NCI-H460 (cell line): ENCODE measurements at regions not wholly inside any gene's neighbourhood (a gene's known extent, or its start where the extent isn't known, plus 50 kb on each side); places are given as distances from the start of the nearest gene placed in this dataset.
"Not testable (repeated sequence)": the region's sequence is repeated elsewhere in the genome, so short reads cannot be mapped to it uniquely, and the experiment has no call there.

Source experiments
- DNase-seq: peaks from one replicate; pipeline ENCODE4 v3.0.0-alpha.2; 2016; ENCODE audit warnings: low read depth; ENCODE audit errors: extremely low read depth

DNA sequence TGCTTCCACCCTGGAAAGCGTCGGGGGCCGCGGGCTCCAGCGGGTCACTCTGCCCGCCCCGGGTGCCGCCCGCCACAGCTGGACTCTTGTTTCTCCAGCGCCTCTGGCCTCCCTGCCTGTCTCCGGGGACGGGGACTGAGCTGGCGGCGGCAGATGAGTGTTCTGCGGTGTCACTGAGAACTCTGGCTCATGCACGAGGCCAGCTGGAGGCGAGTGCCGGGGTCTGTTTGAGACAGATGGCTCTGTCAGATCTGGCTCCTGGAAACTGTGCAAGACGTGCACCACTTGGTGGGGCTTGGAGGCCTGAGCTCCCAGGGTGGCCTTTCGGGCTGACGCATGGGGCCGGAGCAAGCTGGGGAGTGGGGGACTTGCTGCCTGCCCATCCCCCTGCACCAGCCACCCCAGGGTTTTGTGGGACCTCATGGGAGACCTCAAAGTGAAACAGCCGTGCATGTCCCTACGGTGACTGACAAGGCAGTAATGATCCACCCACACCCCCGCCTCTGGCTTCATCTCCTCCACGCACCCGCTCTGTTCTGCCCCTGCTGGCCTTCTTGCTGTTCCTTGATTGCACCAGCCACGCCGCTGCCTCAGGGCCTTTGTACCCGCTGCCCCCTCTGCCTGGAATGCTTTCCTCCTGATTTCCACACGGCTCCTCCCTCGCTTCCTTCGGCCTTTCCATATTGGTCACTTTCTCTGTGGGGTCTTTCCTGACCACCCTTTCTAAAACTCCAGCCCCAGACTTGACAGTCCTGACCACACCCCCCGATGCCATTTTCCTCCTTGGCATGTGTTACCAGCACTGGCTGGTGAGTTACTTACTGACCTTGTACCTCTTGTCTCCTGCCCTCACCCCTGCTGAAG is 174.9 kb upstream of the CIBAR2 start:
- DNase-seq: no peak

DNA sequence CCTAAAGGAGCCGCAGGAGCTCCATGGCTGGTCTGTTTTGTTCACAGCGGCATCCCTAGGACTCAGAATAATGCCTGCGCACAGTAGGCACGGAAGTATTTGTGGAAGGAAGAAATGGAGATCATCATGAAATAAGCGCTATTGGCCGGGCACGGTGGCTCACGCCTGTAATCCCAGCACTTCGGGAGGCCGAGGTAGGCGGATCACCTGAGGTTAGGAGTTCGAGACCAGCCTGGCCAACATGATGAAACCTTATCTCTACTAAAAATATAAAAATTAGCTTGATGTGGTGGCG is 175.5 kb upstream of the CIBAR2 start:
- not testable (repeated sequence) for DNase-seq

DNA sequence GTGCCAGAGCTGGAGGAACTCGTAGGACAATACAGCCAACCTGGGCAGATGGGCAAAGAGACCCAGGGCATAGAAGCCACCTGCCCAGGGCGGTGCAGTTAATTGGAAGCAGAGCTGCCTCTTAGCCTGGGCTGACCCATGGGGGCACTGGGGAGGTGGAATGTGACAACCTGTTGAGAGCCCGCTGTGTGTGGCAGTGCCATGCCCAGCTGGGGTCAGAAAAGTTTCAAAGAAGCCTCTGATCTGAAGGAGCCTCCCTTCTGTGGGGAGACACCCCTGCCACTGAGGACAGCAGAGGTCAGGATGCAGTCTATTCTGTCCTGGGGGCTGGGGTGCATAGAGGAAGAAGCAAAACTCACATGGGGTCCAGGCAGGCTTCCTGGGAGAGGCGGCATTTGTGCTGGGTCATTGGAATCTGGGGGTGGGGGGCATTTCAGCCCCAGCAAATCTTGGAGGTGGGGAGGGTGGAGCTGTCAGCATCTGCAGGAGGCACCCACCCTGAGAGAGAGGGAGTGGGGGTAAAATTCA is 176.1 kb upstream of the CIBAR2 start:
- no peak for DNase-seq

DNA sequence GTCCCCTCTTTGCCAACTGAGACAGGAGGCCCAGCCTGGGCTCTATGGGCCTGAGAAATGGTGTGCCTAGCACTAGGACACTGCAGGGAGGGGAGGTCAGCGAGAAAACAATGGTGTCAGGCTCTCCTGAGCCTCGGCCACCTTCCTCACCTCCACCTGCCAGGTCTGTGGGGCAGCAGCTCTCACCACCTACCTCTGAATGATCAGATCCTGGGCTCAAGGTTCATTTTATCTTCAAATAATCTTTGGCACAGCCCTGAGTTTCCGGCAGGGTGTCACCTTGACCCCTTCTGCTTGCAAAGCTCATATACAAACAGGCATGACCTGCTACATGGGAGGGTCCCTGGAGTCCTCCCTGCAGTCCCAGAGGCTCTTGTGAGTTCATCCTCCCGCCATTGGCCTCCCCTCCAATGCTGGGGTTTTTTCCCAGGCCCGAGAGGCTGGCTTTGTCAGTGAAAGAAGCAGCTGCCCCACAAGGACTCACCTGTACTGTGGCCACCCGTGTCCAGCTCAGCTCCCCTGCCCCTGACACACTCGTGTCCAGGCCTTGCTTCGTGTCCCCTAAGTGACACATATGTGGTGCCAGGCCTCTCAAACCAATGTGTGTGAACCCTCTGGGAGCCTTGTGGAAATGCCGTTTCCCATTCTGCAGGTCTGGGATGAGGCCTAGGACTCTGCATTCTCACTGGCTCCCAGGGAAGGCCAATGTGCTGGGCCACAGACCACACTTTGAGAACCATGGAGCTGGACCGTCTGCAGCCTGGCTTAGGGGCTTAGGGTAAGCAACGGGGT is 176.8 kb upstream of the CIBAR2 start:
- no peak for DNase-seq

DNA sequence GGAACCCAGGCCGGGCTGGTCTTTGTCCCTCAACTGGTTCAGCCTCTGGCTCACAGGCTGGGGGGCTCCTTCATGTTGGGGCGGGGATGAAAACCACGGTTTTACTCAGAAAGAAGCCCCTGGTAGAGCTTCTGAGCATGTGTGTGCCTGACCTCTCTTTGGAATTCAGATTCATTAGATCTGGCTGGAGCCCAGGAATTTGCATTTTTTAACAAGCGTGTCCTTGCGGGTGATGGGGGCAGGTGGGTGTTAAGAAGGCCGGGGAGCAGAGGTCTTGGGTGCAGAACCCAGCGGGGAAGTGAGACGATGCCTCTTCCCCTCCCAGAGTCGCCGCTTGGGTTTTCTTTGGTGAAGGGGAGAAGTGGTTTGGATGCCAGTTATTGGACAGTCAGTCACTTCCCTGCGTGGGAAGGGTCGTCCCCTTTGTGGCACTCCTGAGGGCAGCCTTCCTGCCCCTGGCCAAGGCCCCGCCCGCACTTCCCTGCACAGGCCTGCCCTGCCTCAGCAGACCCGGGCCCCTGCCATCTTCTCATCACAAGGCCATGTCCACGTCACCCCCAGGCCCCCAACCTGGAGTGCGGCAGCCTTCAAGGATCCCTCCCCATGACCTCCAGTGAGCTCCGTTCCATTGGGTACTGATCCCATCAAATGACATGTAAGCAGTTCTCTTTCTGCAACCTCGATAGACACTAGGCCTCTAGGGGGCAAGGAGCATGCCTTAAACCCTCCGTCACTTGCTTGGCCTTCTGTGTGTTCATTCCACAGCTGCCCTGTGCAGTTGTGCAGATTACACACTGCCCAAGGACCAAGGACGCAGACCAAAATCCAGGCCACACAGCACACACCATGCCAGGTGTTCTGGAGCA is 177.7 kb upstream of the CIBAR2 start:
- no peak for DNase-seq

DNA sequence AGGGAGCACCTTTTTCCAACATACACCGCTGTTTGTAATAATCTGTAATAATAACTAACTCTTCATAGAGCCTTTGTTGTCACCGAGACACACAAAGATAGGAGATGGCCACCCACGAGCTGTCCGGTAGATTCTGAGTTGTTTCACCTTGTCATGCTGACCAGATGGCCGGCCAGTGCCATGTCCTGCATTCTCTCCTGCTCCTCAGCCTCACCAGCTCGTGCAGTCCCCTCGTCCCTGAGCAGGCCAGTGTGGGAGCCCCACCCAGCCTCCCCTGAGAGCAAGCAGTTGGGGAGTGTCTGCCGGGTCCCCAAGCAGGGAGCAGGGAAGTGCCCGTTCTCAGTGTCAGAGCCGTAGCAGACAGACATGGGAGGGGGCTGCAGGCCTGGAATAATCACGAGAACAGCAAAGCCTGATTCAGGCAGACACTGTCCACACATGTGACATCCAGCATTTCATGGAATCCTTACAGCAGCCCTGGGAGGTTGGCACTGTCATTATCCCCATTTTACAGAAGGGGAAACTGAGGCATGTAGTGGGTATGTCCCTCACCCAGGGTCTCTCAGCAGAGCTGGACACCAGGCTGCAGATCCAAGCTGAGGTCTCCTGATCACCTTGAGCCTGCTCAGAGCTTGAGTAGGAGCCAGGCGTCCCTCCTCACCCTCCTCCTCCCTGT is 178.5 kb upstream of the CIBAR2 start:
- DNase-seq: no peak

DNA sequence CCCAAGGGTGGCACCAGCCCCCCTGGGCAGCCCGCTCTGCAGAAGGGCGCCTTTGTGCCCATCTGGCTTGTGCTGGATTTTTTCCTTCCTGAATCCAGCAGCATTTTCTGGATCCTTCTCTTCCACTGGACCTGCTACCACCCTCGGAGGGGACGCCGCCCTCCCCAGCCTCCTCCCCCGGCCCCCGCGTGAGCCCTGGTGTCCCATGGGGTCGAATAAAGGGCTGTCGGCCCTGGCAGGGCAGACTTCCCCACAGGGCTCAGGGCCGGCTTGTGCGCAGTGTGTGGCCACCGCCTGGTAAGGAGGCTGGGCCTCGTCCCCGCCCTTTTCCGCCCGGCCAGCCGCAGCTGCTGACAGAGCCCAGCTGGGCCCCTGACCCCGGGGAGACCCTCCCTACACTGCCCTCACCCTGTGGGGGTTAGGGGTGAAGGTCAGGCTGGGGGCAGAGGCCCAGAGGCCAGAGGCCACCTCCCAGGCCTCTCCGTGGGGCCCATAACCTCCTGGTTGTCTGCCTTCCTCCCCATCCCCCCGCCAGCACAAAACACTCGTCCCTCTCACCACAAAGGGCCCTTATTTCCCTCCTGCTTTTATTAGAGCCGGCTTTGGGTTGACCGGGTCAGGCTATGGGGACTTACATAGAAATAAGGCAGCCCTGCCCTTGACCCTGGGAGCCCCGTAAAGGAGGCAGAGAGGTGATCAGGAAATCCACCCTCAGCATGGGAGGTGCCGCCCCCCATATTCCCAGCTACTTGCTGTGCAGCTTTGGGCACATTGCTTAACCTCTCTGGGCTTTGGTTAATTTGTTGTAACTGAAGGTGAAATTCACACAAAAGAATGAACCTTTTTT is 179.3 kb upstream of the CIBAR2 start:
- DNase-seq: no peak

DNA sequence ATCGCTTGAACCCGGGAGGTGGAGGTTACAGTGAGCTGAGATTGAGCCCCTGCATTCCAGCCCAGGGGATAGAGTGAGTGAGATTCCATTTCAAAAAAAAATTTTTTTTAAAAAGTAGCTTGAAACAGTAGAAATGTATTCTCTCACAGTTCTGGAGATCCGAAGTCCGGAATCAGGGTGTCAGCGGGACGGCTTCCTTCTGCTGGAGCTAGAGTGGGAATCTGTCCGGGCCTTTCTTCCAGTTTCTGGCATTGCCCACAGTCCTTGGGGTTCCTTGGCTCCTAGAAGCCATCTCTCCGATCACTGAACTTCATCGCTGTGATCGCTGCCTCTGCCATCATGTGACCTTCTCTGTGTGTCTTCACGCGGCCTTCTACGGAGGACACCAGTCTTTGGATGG is 181.2 kb upstream of the CIBAR2 start:
- DNase-seq: no peak

DNA sequence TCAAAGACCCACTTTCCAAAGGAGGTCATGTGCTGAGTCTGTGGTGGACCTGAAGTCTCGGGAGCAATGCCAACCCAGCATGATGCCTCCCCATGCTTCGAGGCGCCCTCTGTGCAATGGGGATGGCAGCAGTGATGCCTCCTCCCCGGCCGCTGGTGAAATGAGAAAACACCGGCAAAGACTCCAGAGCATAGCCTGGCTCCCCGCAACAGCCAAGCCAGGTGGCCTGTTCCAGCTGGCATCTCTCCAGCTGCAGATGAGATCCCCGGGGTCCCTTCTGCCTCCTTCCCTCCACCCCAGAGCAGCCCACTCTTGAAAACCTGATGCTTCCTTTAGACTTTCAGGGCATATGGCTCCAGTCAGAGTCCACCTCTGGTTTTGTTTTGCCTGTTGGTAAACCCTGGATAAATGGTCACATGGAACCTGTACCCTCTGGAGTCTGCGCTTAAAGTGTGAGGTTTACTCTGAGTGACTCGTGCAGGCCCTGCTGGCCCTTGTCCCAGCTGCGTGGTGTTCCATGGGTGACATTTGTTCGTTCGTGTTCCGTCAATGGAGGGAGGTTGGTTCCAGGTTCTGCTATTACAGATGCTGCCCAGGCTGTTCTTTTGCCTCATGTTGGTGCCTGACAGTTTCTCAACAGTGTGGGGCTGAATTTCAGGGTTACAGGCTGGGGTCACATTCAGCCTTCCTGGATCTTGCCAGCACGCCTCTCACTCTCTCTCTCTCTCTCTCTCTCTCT is 181.8 kb upstream of the CIBAR2 start:
- no peak for DNase-seq

DNA sequence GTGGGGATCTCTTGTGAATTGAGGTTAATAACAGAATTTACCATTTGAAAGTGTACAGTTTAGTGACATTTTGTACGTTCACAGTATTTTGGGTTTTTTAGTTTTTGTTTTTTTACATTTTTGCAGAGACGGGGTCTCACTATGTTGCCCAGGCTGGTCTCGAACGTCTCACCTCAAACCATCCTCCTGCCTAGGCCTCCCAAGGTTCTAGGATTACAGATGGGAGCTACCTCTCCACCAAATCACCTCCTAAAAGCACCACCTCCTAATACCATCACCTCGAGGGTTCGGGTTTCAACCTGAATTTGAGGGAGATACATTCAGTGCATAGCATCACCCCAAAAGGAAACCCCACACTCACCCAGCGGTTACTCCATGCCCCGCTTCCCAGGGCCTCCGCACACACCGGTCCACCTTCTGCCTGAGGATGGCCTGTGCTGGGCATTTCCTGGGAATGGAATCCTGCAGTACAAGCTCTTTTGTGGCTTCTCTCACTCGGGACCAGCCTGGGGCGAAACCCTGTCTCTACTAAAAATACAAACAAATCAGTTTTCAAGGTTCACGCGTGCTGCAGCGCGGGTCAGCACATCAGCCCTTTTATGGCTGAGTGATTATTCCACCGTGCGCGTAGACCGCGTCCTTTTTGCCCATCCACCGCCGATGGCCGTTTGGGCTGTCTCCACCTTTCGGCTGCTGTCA is 182.7 kb upstream of the CIBAR2 start:
- no peak for DNase-seq

DNA sequence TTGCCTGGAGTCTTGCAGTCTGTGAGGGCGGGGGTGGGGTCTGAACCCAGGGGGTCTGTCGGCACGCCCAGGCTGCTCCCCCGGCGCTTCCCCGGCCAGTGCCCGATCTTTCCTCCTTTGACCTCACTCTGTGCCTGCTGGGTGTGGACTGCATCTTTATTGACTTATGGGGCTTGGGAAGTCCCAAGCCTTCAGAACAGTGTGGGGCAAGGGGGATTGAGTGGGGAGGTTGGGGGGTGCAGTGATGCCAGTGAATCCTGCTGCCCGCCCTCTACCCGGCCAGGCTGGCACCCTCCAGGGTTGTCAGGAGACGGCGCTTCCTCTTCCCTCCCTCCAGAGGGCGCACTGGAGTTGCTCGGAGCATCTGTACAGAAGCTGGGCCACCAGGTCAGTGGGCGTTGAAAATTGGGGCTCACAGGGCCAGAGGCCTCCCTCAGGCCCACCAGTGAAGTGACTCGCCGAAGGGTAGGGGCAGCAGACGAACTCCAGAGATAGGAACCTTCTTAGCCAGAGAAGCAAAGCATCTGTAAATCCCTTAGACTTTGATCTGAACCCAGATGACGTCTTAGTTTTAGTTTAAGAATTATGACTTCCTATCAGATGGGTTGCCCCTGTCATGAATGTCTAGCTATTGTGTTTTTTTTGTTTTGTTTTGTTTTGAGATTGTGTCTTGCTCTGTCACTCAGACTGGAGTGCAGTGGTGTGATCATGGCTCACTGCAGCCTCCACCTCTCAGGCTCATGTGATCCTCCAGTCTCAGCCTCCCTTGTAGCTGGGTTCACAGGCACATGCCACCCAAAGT is 184.8 kb upstream of the CIBAR2 start:
- peak; percentile 50 for DNase-seq

DNA sequence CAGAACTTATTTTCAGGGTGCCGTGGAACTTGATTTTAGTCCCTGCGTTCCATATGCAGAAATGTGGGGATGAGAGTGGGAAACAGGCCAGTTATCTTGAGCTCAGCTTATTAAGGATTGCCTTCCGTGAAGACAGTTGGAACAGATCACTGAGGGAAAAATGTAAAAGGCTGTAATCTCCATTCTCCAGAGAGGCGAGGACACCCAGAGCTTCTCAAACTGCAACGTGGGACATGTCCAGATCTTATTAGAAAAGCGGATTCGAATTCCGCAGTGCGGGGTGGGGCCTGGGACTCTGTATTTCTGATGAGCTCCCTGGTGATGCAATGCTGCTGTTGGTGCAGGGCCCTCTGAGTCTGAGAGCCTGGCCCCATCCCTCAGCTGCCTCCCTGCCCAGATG is 185.6 kb upstream of the CIBAR2 start:
- no peak for DNase-seq

DNA sequence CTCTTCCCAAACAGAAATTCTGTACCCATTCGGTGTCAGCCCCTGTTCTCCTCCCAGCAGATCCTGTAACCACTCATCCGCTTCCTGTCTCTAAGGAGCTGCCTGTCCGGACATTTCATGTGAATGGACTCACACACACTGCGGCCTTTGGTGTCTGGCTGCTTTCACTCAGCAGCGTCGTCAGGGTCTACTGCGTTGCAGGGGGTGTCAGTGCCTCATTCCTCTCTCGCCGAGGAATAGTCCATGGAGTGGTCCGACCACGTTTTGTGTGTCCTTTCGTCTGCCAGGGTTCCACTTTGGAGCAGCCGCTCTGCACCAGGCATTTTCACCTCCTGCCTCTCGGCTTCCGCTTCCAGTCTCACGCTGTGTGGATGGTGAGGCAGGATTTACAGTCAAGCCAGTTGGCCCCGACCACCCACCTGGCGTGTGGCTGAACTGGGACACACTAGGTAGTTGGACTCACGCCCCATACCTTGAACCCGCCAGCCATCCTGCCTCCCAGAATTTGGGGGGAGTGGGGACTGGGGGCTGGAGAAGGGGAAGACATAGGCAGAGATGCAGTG is 188.2 kb upstream of the CIBAR2 start:
- DNase-seq: no peak

DNA sequence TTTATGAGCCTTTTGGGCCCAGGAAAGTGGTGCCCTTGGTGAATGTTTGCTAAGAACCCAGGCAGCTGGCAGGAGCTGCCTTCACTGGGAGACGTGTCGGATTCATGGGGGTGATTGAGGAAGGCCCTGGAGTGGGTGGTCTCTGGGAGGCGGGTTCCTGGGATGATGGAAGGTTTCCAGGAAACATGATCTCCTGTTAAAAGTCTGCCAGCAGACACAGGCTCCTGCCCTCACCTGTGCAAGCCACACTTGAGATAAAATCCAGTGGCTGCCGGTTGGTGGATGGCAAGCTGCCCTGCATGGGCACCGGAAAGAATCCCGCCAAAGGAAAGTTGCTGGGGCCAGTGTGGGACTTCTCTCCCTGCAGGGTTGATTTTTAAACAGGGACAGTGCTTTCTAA is 189.0 kb upstream of the CIBAR2 start:
- no peak for DNase-seq

DNA sequence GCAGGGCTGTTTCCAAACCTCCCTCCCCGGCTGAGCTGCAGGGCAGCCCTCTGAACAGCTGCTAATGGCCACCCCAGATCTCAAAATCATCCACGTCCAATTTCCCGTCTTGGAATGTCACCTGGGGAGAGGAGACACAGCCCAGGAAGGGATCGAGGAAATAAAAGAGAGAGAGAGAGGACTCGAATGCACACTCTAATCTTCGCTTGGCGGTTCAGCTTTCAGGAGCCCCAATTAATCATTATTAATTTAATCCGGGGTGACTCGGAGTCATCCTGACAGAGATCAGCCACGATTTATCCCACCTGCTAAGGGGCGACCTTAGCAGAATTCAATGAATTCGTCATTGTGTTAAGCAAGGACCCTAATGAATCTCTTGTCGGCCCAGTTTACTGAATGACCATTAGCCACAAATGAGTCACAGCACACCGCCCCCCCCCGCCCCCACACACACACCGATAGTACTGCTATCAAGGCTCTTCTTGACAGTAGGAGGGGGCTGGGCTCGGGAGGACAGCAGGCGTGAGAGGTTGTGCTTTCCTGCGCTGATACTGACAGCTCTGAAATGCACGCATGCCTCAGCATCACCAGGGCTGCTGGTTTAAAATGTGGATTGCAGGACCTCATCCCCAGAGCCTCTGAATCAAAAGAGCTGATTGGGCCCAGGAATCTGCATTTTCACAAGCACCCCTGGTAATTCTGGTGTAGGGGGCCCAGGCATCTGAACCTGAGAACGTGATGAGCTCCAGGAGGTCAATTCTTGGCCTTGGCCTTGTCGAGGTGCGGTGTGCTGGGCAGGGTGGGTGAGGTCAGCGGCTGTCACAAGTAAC is 190.0 kb upstream of the CIBAR2 start:
- no peak for DNase-seq

DNA sequence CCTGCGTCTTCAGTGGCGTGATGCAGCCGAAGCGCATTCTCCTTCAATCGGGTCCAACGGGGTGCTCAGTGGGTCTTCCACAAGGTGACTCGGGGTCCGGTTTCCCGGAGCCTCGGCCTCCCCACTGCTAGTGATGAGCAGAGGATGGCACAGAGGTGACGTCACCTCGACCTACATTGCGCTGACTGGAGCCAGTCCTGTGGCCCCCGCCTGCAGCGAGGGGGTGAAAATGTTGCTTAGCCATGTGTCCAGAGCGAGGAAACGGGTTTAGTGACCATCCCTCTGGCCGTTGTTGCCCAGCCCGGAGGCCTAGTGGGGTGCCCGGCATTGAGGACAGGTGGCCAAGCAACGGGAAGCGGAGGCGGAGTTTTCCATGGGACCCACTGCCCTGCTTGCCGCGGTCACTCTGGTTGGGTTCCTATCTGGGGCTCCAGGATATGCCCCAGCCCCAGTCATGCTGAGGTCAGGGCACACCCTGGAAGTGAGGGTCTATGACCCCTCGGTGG is 190.6 kb upstream of the CIBAR2 start:
- no peak for DNase-seq
